ENCODE measurements at regions not wholly inside any gene's neighbourhood (a gene's known extent, or its start where the extent isn't known, plus 50 kb on each side); places are given as distances from the start of the nearest gene placed in this dataset.

- no peak for TF ChIP-seq CTCF (IDR thresholded peaks at IDR 0.05; ENCODE audit: low read depth, low read length, missing control alignments)
Measured at GRCh38 chr2:83238111-83238510, 1221.0 kb downstream of the SUCLG1 start.

DNA sequence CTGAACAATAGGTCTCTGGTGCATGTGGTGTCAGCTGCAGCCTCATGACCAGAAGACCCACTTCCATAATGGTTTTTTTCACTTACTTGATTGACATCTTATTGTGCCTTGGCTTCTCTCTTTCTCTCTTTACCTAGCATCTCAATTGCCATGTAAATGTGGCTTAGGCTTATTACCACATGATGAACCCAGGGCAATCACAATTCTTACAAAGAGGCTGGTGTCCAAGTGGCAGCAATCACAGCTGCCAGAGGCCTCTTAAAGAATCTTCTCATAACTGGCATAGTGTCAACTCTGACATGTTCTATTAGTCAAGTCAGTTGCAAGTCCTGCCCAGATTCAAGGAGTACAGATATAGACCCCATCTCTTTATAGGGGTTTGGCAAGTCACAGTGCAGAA, 1224.8 kb downstream of the SUCLG1 start:
- no peak for TF ChIP-seq CTCF (IDR thresholded peaks at IDR 0.05; ENCODE audit: low read depth, low read length, missing control alignments)

More at GRCh38 chr2:83238111-83238510, 1221.0 kb downstream of the SUCLG1 start:
- no peak overlapping the region for H3K4me3 ChIP-seq (replicated peaks; ENCODE audit: low read depth, low read length)
- no peak for DNase-seq (ENCODE audit: extremely low read depth, low read depth)

GRCh38 chr2:83233781-83234180, 1225.3 kb downstream of the SUCLG1 start:
- DNase-seq (ENCODE audit: extremely low read depth, low read depth): no peak
- no peak overlapping the region for H3K4me3 ChIP-seq (replicated peaks; ENCODE audit: low read depth, low read length)
- TF ChIP-seq CTCF (IDR thresholded peaks at IDR 0.05; ENCODE audit: low read depth, low read length, missing control alignments): no peak

More for the DNA sequence above, 1224.8 kb downstream of the SUCLG1 start:
- no peak for DNase-seq (ENCODE audit: extremely low read depth, low read depth)
- H3K4me3 ChIP-seq (replicated peaks; ENCODE audit: low read depth, low read length): no peak overlapping the region

GRCh38 chr2:83233326-83233725, 1225.8 kb downstream of the SUCLG1 start:
- DNase-seq (ENCODE audit: extremely low read depth, low read depth): no peak
- H3K4me3 ChIP-seq (replicated peaks; ENCODE audit: low read depth, low read length): no peak overlapping the region
- TF ChIP-seq CTCF (IDR thresholded peaks at IDR 0.05; ENCODE audit: low read depth, low read length, missing control alignments): no peak

- no peak overlapping the region for H3K4me3 ChIP-seq (replicated peaks; ENCODE audit: low read depth, low read length)
- no peak for TF ChIP-seq CTCF (IDR thresholded peaks at IDR 0.05; ENCODE audit: low read depth, low read length, missing control alignments)
- DNase-seq (ENCODE audit: extremely low read depth, low read depth): no peak
Measured at GRCh38 chr2:83229443-83229842, 1229.6 kb downstream of the SUCLG1 start.

- no peak for TF ChIP-seq CTCF (IDR thresholded peaks at IDR 0.05; ENCODE audit: low read depth, low read length, missing control alignments)
- H3K4me3 ChIP-seq (replicated peaks; ENCODE audit: low read depth, low read length): no peak overlapping the region
- no peak for DNase-seq (ENCODE audit: extremely low read depth, low read depth)
Measured at GRCh38 chr2:83224591-83225200, 1234.4 kb downstream of the SUCLG1 start.

GRCh38 chr2:83221258-83221657, 1237.8 kb downstream of the SUCLG1 start:
- H3K4me3 ChIP-seq (replicated peaks; ENCODE audit: low read depth, low read length): no peak overlapping the region
- DNase-seq (ENCODE audit: extremely low read depth, low read depth): no peak
- no peak for TF ChIP-seq CTCF (IDR thresholded peaks at IDR 0.05; ENCODE audit: low read depth, low read length, missing control alignments)
